ENCODE measurements at regions not wholly inside any gene's neighbourhood (a gene's known extent, or its start where the extent isn't known, plus 50 kb on each side); places are given as distances from the start of the nearest gene placed in this dataset.

DNA sequence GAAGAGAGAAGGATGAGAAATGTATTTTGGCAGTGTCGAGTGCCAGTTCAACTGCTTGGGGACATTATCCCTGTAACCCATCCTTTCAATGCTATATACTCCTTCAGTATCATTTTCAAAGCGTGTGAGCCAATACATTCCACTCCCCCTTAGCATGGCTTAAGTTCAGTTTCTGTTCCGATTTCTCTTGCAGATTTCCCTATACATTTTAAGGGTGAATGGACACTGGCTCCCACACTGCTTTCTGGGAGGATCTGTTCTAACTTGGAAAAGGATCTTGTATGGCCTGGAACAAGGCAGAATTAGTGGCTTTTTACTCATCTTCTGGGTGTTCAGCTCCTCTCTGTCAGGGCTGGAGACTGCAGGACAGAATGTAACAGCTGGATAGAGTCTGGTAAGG, 333.8 kb downstream of the HAPSTR1 start:
- DNase-seq = no peak

- no peak for DNase-seq
Observed at GRCh38 chr16:9428355-9429005, 337.0 kb downstream of the HAPSTR1 start.

GRCh38 chr16:9429646-9430330, 338.3 kb downstream of the HAPSTR1 start:
- no peak for DNase-seq

GRCh38 chr16:9434659-9435058, 343.2 kb downstream of the HAPSTR1 start:
- no peak for DNase-seq

GRCh38 chr16:9436175-9436574, 344.7 kb downstream of the HAPSTR1 start:
- DNase-seq = no peak

DNA sequence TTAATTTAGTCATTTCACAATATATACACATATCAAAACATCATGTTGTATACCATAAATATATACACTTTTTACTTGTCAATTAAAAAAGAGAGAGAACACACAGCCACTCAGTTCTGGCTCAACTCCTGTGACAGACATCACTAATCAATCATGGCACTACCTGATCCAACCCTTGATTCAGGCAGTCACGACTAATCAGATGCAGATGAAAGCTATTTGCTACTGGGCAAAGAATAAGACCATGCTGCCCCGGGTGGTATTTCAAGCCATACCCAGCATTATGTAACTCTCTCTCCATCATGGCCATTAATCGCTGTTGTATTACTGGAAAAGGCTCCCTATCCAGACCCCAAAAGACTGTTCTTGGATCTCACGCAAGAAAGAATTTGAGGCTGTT, 345.7 kb downstream of the HAPSTR1 start:
- no peak for DNase-seq

DNA sequence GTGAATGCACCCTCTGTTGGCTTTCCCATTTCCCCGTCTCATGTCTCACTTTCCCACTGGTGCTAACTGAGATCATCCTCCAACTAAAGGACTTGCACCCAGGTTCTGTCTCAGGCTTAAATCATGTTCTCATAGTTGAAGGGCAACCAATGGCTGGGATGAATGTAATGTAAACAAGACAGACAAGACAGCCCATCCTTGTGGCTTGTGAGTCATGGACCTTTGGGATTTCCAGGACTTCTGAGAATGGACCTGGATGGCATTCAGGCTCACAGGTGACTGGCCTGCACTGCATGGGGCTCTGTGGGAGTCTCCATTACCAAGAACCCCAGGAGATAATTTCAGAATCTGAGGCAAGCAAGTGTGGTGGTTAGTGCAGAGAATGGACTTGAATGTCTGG, 347.5 kb downstream of the HAPSTR1 start:
- no peak for DNase-seq

DNA sequence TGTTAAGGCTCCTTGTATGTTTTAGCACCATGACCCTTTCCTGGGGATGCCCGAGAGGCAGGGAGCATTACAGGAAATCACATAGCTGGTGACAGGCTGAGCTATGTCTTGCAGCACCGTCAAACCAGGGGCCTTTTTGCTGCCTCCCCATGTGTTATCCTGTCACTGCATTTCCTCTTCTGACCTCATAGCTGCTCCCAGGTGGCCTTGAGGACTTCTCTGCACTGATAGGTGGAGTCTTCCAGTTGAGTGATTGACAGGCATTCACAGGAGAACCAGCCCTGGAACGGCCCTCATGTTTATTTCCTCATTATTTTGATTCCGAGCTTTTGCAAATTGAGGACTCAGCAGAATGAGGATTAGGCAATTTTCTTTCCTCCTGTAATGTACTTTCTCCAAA, 349.6 kb downstream of the HAPSTR1 start:
- no peak for DNase-seq

DNA sequence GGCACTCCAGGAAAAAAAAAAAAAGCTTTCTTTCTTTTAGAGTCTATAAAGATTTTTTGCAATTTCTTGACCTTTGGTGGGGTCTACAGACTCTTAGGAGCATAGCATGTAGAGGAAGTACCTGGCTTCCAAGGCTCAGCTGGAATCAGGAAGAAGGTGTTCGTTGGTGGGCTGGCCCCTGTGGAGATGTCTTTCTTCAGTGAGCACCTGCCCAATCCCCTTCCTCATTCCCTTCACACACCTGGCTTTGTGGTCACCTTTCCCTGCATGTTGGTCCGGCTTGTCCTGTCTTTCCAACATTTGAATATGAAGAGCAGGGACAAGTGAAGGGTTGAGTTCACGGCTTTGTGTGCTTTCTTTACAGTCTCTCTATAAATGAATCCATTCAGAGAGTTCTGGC, 352.4 kb downstream of the HAPSTR1 start:
- no peak for DNase-seq

DNA sequence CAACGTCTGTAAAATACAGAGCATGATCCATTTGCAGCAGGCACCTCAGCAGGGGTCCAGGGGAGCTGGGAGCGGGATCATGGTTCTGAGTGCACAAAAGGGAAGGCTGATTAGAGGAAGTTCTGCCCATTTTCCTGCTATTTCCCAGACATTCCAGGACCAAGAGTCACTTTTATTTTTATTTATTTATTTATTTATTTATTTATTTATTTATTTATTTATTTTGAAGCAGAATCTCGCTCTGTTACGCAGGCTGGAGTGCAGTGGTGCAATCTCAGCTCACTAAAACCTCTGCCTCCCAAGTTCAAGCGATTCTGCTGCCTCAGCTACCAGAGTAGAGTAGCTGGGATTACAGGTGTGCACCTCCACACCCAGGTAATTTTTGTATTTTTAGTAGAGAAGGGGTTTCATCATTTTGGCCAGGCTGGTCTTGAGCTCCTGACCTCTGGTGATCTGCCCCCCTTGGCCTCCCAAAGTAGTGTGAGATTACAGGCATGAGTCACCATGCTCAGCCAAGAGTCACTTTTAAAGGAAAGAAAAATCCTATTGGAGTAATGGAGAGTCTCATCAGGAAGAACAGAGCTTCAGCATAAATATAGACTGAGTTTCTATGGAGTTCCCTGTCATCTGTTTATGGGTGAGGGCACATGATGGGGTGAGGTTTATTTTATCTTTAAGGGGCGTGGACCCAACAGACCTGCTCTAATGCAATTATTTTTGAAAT, 355.2 kb downstream of the HAPSTR1 start:
- no peak for DNase-seq

DNA sequence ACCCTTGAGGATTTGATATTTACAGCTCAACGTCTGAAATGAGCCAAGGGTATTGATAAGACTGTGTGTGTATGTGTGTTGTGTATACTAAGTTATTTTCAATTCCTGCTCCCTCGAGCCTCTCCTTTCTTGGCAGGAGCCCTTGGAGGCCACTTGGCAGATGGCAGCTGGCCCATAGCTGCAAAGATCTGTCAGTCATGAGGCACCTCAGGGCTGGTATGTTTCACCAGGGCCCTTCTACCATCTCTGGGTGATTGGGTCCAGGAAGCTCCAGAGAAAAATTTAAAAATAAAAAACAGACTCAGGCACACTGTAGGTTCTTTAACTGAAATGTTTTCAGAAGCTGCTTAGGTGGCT, 355.7 kb downstream of the HAPSTR1 start:
- DNase-seq = no peak

GRCh38 chr16:9447699-9448098, 356.3 kb downstream of the HAPSTR1 start:
- no peak for DNase-seq

GRCh38 chr16:9449597-9449996, 358.2 kb downstream of the HAPSTR1 start:
- DNase-seq = no peak

GRCh38 chr16:9457215-9457614, 365.8 kb downstream of the HAPSTR1 start:
- no peak for DNase-seq

GRCh38 chr16:9458816-9459215, 367.4 kb downstream of the HAPSTR1 start:
- DNase-seq = no peak

GRCh38 chr16:9462984-9463383, 371.5 kb downstream of the HAPSTR1 start:
- no peak for DNase-seq

GRCh38 chr16:9463461-9463860, 372.0 kb downstream of the HAPSTR1 start:
- DNase-seq = no peak

- DNase-seq = no peak
Observed at GRCh38 chr16:9465161-9465560, 373.7 kb downstream of the HAPSTR1 start.

- no peak for DNase-seq
Observed at GRCh38 chr16:9469512-9469911, 378.1 kb downstream of the HAPSTR1 start.

DNA sequence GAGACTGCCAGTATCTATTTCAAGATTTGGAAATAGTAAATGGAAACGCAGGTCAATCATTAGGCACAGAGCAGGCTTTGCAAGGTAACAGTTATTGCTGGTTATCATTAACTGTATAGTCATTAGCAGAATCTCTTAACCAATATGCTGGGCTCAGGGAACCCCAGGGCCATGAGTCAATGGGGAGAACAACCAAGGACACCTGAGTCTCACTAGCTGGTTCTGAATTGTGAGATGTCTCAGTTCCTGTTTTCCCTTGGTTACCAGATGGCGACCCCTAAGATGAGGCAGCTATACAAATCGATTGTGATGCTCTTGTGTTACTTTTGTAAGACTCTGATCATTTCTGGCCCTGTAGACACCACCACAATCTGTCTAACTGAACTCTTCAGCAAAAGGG, 385.3 kb downstream of the HAPSTR1 start:
- no peak for DNase-seq

DNA sequence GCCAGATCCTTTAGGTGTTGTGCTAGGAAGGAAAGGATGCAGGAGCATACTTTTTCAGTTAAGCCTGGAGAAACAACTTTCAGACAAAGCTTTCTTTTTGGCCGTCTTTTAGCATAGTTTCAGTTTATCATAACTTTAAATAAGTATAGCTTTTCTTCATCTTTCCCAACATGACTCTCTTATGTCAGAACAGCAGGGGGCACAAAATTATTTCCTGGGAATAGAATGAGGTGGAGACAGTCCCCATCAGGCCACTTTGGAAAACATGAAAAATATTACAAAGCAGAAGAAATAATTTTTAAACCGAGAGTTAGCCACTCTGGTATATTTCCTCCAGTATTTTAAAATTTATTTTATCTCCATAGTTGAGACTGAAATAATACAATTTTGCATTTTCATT, 387.6 kb downstream of the HAPSTR1 start:
- DNase-seq = no peak

DNA sequence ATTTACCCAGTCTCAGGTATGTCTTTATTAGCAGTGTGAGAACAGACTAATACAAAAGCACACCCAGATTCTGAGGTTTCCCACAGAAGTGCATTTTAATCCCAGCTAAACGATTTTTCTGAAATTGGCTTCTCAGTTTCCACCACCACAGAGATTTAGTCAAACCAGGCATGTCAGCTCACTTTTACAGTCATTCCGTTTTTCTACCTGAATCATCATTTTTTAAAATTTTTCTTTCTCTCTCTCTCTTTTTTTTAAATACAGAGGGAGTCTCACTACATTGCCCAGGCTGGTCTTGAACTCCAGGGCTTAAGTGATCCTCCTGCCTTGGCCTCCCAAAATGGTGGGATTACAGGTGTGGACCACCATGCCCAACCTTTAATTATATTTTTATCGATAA, 389.1 kb downstream of the HAPSTR1 start:
- DNase-seq = no peak

- DNase-seq = no peak
Observed at GRCh38 chr16:9481747-9482730, 390.6 kb downstream of the HAPSTR1 start.

Data from GF-D8 (cell line).